ENCODE measurements at regions not wholly inside any gene's neighbourhood (a gene's known extent, or its start where the extent isn't known, plus 50 kb on each side); places are given as distances from the start of the nearest gene placed in this dataset.

- no peak for TF ChIP-seq CTCF (IDR thresholded peaks at IDR 0.05; ENCODE audit: low read length)
- no peak for TF ChIP-seq EZH2 (IDR thresholded peaks at IDR 0.05; ENCODE audit: borderline replicate concordance, low read length)
Measured at GRCh38 chr9:90287567-90288274, 354.9 kb downstream of the DIRAS2 start.

Measured in OCI-LY1 (cell line).